Motor neuron (in vitro differentiated cells): ENCODE measurements at regions not wholly inside any gene's neighbourhood (a gene's known extent, or its start where the extent isn't known, plus 50 kb on each side); places are given as distances from the start of the nearest gene placed in this dataset.
"Not testable (repeated sequence)": the region's sequence is repeated elsewhere in the genome, so short reads cannot be mapped to it uniquely, and the experiment has no call there.

Experiments
- ATAC-seq, 8 experiments: fragments of 200-7000 bp; cut with Tn5 transposase; replicated peaks in 6 of 8; 2 replicates each; pipeline ENCODE4 v1.8.0; 2021; ENCODE audit warnings: mild to moderate bottlenecking in 8 of 8, moderate library complexity in 8 of 8
- H3K27ac ChIP-seq, 2 donors: fragments of 250-450 bp; sonication (Bioruptor Pico); 2 replicates each; pipeline ENCODE4 v1.9.0; 2021; ENCODE audit warnings: antibody characterized with exemption in 2 of 2, mild to moderate bottlenecking in 2 of 2, moderate library complexity in 1 of 2
- H3K4me1 ChIP-seq, 2 donors: fragments of 250-450 bp; sonication (Bioruptor Pico); replicated peaks in 1 of 2; 2 replicates each; pipeline ENCODE4 v1.6.1; 2021; ENCODE audit warnings: antibody characterized with exemption in 2 of 2, mild to moderate bottlenecking in 2 of 2, moderate library complexity in 1 of 2
- H3K4me3 ChIP-seq, 5 donors: fragments of 250-450 bp; sonication (Bioruptor Pico); 2 replicates each; pipeline ENCODE4 v1.9.0; 2021; ENCODE audit warnings: antibody characterized with exemption in 5 of 5, mild to moderate bottlenecking in 5 of 5, moderate library complexity in 4 of 5
- WGBS, 10 experiments: fragments of 450-650 bp; shearing (Covaris generic); methylation state at CpG; one replicate each; pipeline ENCODE4 v1.0.0; 2022; 5-methylcytosine and 5-hydroxymethylcytosine counted together
- in situ Hi-C, 9 experiments: fragments of 400-800 bp; cut with MboI; loops; one replicate each; pipeline ENCODE4 v1.15.0; 2021; ENCODE audit warnings: low sequenced_read_pairs in 9 of 9, low pct_unique_long_range_greater_than_20kb in 2 of 9; ENCODE audit not compliant: unreplicated experiment in 9 of 9

DNA sequence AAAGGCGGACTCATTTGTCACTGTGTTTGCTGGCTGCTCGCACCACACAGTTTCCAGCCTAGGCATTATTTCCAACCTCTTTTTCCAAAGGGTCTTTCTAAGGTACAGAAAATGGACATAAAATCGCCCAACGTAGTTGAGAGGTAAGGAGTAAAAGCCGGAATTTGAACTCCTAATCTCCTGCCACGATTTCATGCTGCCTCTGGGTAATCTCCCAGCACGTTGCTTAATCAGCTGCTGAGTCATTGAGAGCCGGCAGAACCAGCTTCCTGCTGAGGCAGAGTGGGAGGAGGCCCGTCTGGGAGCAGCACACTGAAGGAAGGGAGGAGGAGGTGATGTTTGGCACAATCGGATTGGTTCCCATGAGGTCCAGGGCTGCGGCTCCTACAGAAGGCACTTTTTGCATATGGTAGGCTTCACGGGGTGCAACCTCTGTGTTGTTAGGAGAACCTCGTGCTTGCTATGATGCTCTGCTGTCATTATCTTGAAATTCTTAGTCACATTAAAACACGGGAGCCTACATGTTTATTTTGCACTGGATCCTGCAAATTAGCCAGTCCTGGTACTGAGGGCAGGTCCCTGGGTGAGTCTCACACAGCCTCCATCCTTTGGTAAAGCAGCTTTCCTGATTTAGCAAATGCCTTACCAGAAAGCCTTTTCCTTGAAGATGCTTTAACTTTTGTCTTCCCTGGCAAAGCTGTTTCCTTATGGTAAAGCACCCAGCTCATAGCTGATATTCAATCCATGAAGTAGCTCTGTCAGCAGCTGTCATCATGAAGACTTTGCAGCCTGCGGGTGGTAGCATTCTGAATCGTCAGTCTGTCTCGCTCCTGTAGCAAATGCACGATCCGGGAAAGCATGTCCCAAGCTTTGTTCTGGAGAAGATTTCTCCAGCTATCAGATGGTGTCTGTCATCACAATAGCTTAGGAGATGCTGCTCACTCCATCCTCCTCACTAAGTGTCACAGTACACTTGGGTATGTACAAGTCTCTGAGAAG, 191.6 kb upstream of the MSX2 start:
- in situ Hi-C loops = no loop called here
- Histone ChIP-seq H3K27ac (no peak overlapping the region), H3K4me1 (peaks cover 0 to 5% of the 10 kb centered on the region in 2 donors), H3K4me3 (no peak overlapping the region)
- ATAC-seq = peak; percentile 84 to 99 (median 96)
- 2 to 60% (median 24%) methylated on average over 2 to 15 of the region's 19 CpGs for WGBS, 10 experiments

DNA sequence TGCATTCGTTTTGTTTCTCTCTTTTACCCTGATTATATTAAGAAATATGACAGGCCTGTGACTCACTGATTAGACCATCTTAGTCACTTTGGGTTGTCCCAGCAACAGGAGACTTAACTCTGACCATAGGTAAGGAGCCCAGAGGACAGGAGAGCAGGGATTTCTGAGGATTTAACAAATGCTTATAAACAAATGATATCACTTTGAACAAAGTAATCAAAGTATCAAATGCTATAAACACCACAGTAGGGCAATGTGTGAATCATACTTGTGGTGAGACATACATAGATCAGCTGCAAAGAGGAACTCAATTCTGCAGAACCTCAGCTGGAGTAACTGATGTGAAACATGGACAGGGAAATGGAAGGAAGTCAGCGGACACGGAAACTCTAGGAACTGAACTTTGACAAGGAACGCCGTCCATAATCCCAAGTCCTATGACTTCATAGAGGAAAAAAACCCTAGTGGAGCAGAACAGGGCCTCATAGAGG, 190.6 kb upstream of the MSX2 start:
- in situ Hi-C loops = no loop called here
- WGBS, 10 experiments = 0 to 85% (median 57%) methylated on average over 1 to 5 of the region's 5 CpGs; no CpG with 5 or more reads in 1 of the 10 experiments
- ATAC-seq = peak in 3 of 8 experiments; percentile 6 to 74 (median 27)
- no peak overlapping the region for H3K27ac ChIP-seq
- H3K4me1 ChIP-seq = peaks cover 0 to 5% of the 10 kb centered on the region in 2 donors
- H3K4me3 ChIP-seq = no peak overlapping the region

DNA sequence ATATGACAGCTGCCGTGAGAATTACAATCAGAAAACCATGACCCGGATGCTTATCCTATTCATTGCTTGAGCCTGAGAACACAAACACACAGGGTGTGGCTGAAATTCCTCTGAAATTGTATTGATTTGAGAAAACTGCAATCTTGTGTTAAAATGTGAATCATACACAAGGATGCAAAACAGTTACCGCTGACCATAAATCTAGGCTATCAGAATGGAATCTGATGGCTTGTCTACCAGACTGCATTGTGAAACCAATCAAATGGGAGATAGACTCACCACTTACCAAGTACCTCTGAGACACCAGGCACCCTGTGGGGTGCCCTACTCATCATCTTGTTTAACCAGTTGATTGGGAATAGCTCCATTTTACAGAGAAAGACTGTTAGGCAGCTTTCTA, 188.7 kb upstream of the MSX2 start:
- in situ Hi-C loops = no loop called here
- 30 to 100% (median 89%) methylated on average over 1 to 3 of the region's 3 CpGs for WGBS, 10 experiments
- H3K4me1 ChIP-seq = peaks cover 0 to 5% of the 10 kb centered on the region in 2 donors
- H3K4me3 ChIP-seq = no peak overlapping the region
- no peak overlapping the region for H3K27ac ChIP-seq
- ATAC-seq = no peak

DNA sequence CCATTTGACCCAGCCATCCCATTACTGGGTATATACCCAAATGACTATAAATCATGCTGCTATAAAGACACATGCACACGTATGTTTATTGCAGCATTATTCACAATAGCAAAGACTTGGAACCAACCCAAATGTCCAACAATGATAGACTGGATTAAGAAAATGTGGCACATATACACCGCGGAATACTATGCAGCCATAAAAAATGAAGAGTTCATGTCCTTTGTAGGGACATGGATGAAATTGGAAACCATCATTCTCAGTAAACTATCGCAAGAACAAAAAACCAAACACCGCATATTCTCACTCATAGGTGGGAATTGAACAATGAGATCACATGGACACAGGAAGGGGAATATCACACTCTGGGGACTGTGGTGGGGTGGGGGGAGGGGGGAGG, 184.6 kb upstream of the MSX2 start:
- no CpG with 5 or more reads among the region's 5 CpGs for WGBS, 10 experiments
- H3K27ac ChIP-seq, H3K4me3 ChIP-seq, in situ Hi-C loops, ATAC-seq, H3K4me1 ChIP-seq: not testable (repeated sequence)

DNA sequence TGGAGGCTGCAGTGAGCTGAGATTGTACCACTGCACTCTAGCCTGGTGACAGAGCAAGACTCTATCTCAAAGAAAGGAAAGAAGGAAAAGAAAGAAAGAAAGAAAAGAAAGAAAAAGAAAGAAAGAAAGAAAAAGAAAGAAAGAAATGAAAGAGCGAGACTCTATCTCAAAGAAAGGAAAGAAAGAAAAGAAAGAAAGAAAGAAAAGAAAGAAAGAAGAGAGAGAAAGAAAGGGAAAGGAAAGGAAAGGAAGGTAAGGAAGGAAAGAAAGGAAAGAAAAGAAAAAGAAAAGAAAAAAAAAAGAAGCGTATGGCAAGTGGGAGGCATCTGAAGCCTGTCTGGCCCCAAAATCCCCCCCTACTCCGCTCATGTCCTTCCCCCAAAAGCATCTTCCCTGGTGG, 182.3 kb upstream of the MSX2 start:
- in situ Hi-C loops = no loop called here
- ATAC-seq = no peak

DNA sequence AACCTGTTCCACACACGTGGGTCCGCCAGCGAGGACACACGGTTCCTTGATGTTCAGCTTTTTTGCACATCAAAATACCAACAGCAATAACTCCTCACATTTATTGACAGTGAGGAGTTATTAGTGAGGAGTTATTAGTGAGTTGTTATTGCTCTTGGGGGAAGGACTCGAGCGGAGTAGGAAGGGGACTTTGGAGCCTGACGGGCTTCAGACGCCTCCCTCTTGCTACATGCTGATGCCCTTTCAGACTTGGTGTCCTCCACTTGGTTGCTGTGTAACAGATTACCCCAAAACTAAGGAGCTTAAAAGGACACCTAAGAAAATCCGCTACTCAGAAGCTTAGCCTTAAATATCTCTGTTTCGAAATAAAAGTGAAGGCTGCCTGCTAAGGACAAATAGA, 181.9 kb upstream of the MSX2 start:
- WGBS, 10 experiments = 8 to 87% (median 71%) methylated on average over 1 to 10 of the region's 10 CpGs; no CpG with 5 or more reads in 3 of the 10 experiments
- H3K4me1 ChIP-seq = no peaks in the 10 kb centered on the region
- H3K27ac ChIP-seq = no peak overlapping the region
- in situ Hi-C loops = no loop called here
- no peak overlapping the region for H3K4me3 ChIP-seq
- no peak for ATAC-seq

More for the DNA sequence above, 182.3 kb upstream of the MSX2 start:
- Histone ChIP-seq H3K4me3 (no peak overlapping the region), H3K4me1 (no peaks in the 10 kb centered on the region), H3K27ac (no peak overlapping the region)
- WGBS, 10 experiments = 36 to 100% (median 67%) methylated on average over 1 to 3 of the region's 3 CpGs; no CpG with 5 or more reads in 1 of the 10 experiments

DNA sequence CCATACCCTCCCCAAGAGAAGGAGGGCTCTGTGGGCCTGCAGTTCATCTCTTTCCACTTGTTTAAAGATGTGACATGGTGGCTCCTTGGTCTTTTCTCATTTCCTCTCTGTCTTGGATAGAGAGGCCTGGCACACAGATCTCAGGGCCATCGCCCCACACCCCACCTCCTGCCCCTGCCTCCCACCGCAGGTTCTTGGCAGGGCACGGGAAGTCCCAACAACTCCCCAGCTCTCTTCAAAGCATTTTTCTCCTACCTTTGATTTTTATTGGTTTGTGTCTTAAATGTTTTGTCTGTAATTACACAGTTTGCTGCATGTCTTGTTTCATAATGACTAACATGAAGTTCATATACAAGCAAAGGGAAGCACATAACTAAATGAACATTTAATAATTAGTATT, 178.5 kb upstream of the MSX2 start:
- no peak for ATAC-seq
- Histone ChIP-seq H3K4me1 (no peaks in the 10 kb centered on the region), H3K4me3 (no peak overlapping the region), H3K27ac (no peak overlapping the region)
- WGBS, 10 experiments = 0 to 80% (median 33%) methylated on average over 1 to 3 of the region's 3 CpGs; no CpG with 5 or more reads in 6 of the 10 experiments
- in situ Hi-C loops = no loop called here

DNA sequence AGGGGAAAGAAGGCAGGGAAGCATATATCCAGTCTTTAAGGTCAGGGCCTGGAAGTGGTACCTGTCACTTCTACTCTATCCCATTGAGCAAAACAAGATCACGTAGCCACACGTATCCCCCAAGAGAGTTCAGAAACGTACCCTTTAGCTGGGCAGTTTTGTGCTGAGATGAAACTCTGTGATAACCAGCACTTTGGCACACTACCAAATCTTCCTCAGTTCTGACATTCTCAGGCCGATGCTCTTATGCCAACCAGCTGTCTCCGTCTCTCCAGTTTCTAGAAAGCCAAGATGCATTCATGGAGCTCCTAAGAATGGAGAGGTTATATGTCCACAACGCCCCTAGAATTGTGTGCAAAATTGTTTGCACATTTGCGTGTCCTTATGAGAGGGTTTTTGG, 176.6 kb upstream of the MSX2 start:
- no peak overlapping the region for H3K4me3 ChIP-seq

DNA sequence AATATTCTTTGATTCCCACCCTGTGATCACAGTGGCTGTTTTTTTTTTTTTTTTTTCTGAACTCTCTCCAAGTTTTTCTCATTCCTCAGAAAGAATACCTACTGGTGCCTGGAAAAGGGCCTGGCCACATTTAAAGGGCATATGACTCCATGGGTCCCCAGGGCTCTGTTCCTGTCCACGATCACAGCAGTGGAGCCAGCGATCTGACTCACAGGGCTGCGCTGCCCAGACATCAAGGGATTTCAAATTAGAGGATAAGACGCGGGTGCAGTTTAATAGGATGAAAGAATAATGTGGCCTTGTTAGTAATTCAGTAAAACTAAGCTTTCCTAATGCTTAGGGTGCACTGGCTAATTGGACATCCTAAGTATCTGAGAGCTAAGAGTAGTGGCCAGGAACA, 175.1 kb upstream of the MSX2 start:
- in situ Hi-C loops = no loop called here
- H3K4me1 ChIP-seq = no peaks in the 10 kb centered on the region
- 0 to 94% (median 60%) methylated on average over 1 to 5 of the region's 5 CpGs; no CpG with 5 or more reads in 4 of the 10 experiments for WGBS, 10 experiments
- H3K4me3 ChIP-seq = no peak overlapping the region
- ATAC-seq = peak in 1 of 8 experiments; percentile 39
- H3K27ac ChIP-seq = no peak overlapping the region

More for the DNA sequence above, 176.6 kb upstream of the MSX2 start:
- Histone ChIP-seq H3K27ac (no peak overlapping the region), H3K4me1 (no peaks in the 10 kb centered on the region)
- no peak for ATAC-seq
- WGBS, 10 experiments = 0 to 100% (median 57%) methylated on average over 1 to 3 of the region's 7 CpGs; no CpG with 5 or more reads in 4 of the 10 experiments
- in situ Hi-C loops = no loop called here

DNA sequence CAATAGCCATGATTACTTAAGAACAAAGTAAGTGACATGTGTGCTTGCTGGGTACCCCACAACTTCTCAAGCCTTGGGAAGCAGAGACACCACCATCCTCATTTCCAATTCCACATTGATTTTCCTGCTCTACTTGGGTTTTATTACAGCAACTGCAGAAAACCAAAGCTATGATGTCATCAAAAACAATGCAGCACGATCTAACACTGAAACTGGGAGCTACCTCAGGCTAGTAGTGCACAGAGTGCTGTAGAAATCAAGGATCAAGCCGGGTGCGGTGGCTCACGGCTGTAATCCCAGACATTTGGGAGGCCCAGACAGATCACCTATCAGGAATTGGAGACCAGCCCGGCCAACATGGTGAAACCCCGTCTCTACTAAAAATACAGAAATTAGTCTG, 174.4 kb upstream of the MSX2 start:
- no peak overlapping the region for H3K27ac ChIP-seq
- in situ Hi-C loops = no loop called here
- ATAC-seq = peak in 3 of 8 experiments; percentile 14 to 53 (median 47)
- H3K4me1 ChIP-seq = no peaks in the 10 kb centered on the region
- WGBS, 10 experiments = 19 to 77% (median 50%) methylated on average over 1 to 4 of the region's 6 CpGs; no CpG with 5 or more reads in 3 of the 10 experiments
- no peak overlapping the region for H3K4me3 ChIP-seq

DNA sequence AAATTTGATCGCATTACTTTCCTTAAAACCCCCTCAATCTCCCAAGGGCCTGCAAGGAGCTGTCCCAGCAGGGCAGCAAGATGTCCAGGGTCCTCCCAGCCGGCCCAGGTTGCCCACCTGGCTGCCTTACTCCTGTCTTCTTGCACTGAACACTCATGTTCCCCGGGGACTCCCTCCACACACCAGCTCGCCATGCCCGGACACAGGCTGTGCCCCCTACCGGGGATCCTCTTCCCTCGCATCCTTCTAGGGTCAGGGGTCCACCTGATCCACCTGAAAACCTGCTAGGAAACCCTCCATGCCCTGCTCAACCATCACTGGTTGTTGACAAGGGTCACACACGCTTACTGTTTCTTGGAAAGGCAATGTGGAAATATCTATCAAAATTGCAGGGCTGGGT, 172.0 kb upstream of the MSX2 start:
- Histone ChIP-seq H3K4me3 (no peak overlapping the region), H3K27ac (no peak overlapping the region), H3K4me1 (no peaks in the 10 kb centered on the region)
- 0 to 100% (median 47%) methylated on average over 1 to 7 of the region's 8 CpGs; no CpG with 5 or more reads in 1 of the 10 experiments for WGBS, 10 experiments
- no peak for ATAC-seq
- in situ Hi-C loops = no loop called here

DNA sequence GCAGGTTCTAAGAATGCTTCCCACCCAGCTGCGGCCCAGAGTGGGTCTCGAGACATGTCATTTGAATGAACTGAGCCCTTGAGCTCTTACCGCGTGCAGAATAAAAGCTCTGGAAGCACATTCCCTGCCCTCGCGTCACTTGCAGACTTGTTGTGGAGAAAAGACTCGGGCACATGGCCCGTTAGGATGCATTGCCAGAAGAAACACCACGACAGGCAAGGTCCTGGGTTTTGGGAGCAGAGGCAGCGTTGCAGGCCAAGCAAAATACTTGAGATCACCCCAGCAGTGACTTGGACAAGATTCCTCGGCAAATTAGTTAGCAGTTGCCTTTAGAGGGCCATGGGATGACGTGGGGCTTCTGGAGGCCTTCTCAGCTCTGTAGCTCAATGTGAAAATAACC, 170.8 kb upstream of the MSX2 start:
- 41 to 100% (median 69%) methylated on average over 2 to 11 of the region's 12 CpGs; no CpG with 5 or more reads in 4 of the 10 experiments for WGBS, 10 experiments
- ATAC-seq = no peak
- in situ Hi-C loops = no loop called here

DNA sequence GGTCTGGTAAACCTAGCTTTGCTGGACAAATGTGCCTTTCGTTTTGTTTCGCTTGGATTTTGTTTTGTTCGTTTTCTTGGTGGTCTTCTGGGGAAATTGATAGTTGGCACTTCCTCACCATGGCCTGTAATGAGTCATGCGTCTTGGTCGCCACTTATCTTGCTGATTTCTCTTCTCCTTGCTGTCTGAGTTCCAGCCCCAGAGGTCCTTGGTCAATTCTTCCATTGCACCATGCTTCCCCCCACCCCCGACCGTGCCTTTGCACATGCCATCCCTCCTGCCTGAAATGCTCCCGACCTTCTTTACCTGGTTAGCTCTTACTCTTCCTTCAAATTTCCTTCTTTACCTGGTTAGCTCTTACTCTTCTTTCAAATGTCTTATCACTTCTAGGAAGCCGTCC, 168.7 kb upstream of the MSX2 start:
- no peak overlapping the region for H3K4me3 ChIP-seq
- no peaks in the 10 kb centered on the region for H3K4me1 ChIP-seq
- H3K27ac ChIP-seq = no peak overlapping the region
- in situ Hi-C loops = no loop called here
- no peak for ATAC-seq
- 28 to 94% (median 61%) methylated on average over 1 to 9 of the region's 9 CpGs; no CpG with 5 or more reads in 2 of the 10 experiments for WGBS, 10 experiments

More for the DNA sequence above, 170.8 kb upstream of the MSX2 start:
- H3K4me1 ChIP-seq = no peaks in the 10 kb centered on the region
- H3K27ac ChIP-seq = no peak overlapping the region
- H3K4me3 ChIP-seq = no peak overlapping the region
